SW480 (cell line): ENCODE measurements at regions not wholly inside any gene's neighbourhood (a gene's known extent, or its start where the extent isn't known, plus 50 kb on each side); places are given as distances from the start of the nearest gene placed in this dataset.
"Not testable (repeated sequence)": the region's sequence is repeated elsewhere in the genome, so short reads cannot be mapped to it uniquely, and the experiment has no call there.

Experiments
- DNase-seq: peaks from one replicate; pipeline ENCODE4 v3.0.0-alpha.2; 2016; ENCODE audit warnings: low spot score

DNA sequence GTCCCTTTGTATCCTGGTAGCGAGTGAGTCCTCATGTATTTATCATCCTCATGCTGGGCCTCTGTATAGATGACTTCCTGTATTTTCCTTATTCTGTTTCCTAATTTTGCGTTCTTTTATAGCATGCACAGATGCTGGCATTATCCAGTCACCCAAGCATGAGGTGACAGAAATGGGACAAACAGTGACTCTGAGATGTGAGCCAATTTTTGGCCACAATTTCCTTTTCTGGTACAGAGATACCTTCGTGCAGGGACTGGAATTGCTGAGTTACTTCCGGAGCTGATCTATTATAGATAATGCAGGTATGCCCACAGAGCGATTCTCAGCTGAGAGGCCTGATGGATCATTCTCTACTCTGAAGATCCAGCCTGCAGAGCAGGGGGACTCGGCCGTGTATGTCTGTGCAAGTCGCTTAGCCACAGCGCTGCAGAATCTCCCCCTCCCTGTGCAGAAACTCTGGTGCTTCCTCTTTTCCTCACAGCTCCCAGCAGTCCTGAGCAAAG is 183.1 kb upstream of the PRSS58 start:
- no peak for DNase-seq

DNA sequence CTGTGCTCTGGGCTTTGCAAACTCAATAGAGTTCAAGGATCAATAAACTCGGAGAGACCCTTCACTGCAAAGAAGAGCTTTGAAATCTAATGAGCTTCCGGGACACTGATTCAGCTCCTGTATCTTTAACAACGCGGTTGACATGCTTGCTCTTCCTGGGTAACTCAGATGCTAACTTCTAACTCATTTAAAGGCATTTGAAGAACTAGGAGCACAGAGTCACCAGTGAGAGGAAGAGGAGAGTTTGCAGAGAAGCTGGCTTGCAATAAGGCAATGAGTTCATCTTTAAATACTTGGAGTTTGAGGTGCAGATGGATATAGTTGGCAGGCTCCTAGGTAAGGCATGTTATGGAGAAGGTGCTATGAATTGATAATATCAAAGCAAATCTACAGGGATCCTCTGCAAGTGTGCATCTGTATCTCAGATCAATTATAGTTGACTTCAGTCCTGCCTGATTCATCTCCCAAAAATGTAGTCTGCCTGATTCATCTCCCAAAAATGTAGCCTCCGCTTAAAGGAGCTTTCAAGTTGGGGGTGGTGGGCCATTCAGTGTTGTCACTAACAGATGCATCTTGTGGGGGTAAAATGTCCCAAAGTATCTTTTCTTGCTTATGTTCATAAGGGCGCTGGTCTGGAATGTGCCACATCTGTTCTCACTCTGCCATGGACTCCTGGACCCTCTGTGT is 182.5 kb upstream of the PRSS58 start:
- peak; percentile 71 for DNase-seq

GRCh38 chr7:142439739-142440138 is 181.9 kb upstream of the PRSS58 start:
- DNase-seq, result no peak

GRCh38 chr7:142438923-142439515 is 181.2 kb upstream of the PRSS58 start:
- no peak for DNase-seq

- peak; percentile 40 for DNase-seq
Observed at GRCh38 chr7:142438235-142438922, 180.5 kb upstream of the PRSS58 start.

DNA sequence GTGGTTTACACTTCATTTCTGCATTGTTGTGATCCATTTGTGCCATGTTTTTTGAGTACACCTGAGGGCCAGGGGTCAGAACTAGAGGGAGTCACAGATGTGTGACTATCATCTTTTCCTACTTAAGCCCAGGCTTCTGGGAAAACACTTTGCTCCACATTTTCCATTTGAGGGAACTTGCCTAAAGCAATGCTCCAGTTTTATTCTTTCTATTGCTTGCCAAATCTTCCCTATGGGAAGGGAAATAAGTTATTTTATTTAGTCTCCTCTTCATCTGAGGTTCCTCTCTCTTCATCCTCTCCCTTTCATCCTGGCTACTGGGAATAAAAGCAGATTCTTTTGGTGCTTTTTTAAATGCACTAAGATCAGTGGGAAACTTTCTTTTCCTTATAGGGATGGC is 179.9 kb upstream of the PRSS58 start:
- no peak for DNase-seq

DNA sequence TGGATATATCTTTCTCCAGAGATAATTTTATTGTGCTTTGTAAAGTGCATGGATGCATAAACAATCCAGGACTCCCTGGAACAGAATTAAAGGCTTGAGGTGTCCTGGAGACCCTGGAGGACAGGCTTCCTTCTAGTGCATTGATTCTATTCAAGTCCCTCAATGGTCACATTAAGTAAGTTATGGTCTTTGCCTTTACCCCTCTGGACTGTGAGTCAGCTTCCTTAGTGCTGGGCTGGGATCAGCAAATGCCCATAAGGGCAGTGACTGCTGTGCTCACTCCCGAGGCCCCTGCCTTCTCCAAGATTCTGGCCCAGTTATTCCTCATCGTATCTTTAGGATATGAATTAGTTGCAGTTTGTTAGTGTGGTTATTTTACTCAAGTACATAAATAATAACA is 178.7 kb upstream of the PRSS58 start:
- no peak for DNase-seq

DNA sequence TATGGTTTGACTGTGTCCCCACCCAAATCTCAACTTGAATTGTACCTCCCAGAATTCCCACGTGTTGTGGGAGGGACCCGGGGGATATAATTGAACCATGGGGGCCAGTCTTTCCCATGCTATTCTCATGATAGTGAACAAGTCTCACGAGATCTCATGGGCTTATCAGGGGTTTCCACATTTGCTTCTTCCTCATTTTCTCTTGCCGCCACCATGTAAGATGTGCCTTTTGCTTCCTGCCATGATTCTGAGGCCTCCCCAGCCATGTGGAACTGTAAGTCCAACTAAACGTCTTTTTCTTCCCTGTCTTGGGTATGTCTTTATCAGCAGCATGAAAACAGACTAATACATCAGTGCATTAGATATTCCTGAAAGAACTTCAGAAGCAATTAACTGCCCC is 177.7 kb upstream of the PRSS58 start:
- DNase-seq, result not testable (repeated sequence)

DNA sequence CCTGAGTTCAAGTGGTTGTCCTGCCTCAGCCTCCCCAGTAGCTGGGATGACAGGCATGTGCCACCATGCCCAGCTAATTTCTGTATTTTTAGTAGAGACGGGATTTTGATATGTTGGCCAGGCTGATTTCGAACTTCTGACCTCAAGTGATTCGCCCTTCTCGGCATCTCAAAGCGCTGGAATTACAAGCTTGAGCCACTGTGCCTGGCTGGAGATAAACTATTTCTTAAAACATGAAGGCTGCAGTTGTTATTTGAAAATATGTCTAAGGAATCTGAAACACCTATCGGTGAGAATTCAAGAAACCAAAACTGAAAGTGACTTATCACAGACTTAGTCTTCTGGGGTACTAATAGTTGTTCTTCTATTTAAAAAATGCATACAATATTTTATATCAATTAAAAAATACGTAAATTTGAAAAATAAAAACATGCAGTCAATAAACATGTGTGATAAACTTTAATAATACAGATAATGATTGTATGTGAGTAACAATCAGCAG is 176.9 kb upstream of the PRSS58 start:
- DNase-seq, result no peak

- DNase-seq, result not testable (repeated sequence)
Observed at GRCh38 chr7:142434133-142434532, 176.3 kb upstream of the PRSS58 start.

DNA sequence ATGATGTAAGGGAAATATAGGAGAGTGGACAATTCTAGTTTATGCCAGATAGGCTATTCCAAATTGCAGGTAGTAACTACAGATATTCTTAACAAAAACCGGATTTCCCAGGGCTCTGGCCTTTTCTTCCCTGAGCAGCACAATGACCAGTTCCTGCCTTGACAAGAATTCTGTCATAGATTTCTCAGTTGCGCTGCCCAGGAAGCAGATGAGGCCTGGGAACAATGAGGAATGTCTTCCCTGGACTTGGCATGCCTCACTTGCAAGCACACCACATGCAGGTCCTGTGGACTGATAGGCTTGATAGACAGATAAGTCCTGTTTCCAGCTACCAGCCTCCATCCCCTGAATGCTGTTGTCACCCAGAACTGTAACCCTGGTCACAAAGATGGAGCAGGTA is 174.5 kb upstream of the PRSS58 start:
- DNase-seq, result no peak

GRCh38 chr7:142431491-142431890 is 173.6 kb upstream of the PRSS58 start:
- no peak for DNase-seq

DNA sequence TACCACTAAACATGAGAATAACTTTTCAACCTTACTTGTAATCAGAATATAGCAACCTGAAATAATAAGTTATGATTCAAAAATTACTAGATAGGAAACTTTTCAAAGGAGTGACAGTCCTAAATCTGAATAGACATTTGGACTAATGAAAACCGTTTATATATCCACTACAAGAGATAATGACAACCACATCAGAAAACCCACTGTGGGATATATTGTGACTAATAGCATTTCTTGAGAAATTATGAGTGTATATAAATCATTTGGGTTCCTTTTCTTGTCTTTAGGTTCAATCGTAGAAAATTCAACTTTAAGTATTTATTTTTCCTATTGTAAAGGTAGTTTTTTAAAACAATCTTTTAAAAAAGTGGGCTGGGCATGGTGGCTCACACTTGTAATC is 170.2 kb upstream of the PRSS58 start:
- no peak for DNase-seq

- DNase-seq, result no peak
Observed at GRCh38 chr7:142425281-142425680, 167.4 kb upstream of the PRSS58 start.

GRCh38 chr7:142422621-142423020 is 164.8 kb upstream of the PRSS58 start:
- no peak for DNase-seq

DNA sequence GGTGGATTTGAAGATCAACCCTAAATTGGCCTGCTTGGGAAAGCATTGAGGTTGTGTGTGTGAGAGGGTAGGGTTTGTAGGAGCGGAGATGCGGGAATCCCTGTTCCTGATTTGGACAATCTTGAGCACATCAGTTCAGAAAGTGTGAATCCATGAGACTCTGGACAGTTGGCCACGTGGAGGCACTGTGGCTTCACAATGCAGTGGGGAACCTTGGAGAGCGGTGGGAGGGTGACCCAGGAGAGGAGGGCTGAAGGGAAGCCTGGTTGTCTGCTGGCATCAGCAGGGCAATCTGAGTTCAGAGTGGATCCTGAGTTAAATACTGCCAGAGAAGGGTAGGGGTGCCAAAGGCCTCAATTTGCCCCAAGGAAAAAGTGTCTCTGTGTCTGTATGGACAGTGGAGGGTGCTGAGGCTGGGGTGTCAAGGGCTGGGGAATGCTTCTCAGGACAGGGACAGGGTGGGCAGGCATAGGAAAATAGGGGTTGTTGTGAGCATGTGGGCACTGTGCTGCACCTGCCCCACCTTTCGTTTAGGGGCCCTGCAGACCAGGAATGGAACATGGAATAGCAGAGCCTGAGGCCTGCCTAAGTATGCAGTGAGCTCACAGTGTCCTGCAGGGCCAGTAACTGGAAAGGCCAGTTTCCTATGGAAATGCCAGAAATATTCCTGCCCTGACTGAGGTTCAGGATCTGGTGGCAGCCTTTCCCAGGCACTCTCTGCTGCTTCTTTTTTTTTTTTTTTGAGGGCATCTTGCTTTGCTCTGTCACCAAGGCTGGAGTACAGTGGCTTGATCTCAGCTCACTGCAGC is 162.9 kb upstream of the PRSS58 start:
- DNase-seq, result no peak

- DNase-seq, result no peak
Observed at GRCh38 chr7:142418326-142418725, 160.5 kb upstream of the PRSS58 start.

DNA sequence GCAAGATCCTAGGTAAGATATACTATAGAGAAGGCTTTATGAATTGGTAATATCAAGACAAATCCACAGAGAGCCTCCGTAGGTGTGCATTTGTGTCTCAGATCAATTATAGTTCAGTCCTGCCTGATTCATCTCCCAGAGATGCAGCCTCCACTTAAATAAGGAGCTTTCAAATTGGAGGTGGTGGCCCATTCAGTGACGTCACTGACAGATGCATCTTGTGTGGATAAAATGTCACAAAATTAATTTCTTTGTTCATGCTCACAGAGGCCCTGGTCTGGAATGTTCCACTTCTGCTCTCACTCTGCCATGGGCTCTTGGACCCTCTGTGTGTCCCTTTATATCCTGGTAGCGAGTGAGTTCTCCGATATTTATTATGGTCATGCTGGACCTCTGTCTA is 157.1 kb upstream of the PRSS58 start:
- DNase-seq, result no peak

DNA sequence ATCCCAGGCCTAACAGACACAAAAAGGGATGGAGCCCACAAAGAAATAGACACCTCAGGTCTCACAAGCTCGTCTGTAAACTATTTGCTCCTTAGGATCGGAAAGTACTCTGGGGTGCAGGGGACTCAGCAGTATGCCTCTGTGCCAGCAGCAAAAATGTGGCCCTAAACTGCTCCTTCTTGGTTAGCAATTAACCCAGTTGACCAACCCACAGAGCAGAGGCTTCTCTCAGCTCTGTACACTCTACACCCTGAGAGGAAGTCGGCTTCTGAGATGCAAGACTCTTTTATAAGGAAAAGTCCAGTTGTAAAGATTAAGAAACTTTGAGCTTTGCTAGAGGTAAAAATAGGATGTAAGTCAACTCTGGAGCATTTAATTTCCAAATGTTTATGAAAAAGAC is 156.3 kb upstream of the PRSS58 start:
- DNase-seq, result no peak

- DNase-seq, result no peak
Observed at GRCh38 chr7:142413280-142414000, 155.6 kb upstream of the PRSS58 start.

DNA sequence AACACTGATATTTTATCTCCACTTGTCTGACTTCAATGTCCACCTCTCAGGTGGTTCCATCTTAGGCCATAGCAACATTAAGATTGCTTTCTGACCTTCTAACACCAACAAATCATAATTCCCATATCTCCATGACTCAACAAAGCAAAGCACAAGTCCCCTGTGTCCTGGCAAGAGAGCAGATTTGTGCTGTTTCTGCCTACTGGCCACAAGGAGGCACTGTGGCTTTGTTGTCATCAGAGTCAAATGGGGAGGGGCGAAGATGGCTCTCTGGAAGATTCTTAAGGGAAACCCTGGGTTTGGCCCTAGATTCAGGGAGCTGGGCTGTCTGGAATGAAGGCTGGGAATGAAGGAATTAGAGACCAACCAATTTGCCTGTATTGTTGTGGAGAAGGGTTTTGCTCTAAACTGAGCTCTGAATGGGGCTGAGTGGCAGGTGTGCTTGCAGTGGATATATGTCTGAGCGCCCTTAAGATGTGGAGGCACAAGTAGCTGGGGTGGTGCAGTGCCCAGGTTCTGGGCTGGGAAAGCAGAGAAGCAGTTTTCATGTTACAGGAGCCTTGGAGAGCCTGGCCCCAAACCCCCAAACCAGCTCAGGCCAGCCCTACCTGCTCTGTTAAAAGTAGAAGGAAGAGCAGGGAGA is 154.8 kb upstream of the PRSS58 start:
- peak; percentile 61 for DNase-seq
